ENCODE measurements at regions not wholly inside any gene's neighbourhood (a gene's known extent, or its start where the extent isn't known, plus 50 kb on each side); places are given as distances from the start of the nearest gene placed in this dataset.
"Not testable (repeated sequence)": the region's sequence is repeated elsewhere in the genome, so short reads cannot be mapped to it uniquely, and the experiment has no call there.

GRCh38 chr11:72520815-72521214 is 86.5 kb upstream of the CLPB start:
- in situ Hi-C loops (cut with MboI; ENCODE audit: low sequenced_read_pairs in 4 of 4) = no loop called here

GRCh38 chr11:72519882-72520281 is 85.6 kb upstream of the CLPB start:
- H3K9me3 ChIP-seq; intact Hi-C loops (cut with DNase I; ENCODE audit: low total_unique reads); H3K36me3 ChIP-seq; H3K27me3 ChIP-seq; in situ Hi-C loops (cut with MboI; ENCODE audit: low sequenced_read_pairs in 4 of 4); H3K4me1 ChIP-seq; DNase-seq; ATAC-seq; H3K27ac ChIP-seq: not testable (repeated sequence)
- H3K4me3 ChIP-seq = peak overlapping the region in 1 of 4 donors; percentile 1

More at GRCh38 chr11:72520815-72521214, 86.5 kb upstream of the CLPB start:
- H3K27ac ChIP-seq = no peak overlapping the region
- no peaks in the 10 kb centered on the region for H3K27me3 ChIP-seq
- no peaks in the 10 kb centered on the region for H3K36me3 ChIP-seq
- H3K9me3 ChIP-seq = no peaks in the 10 kb centered on the region
- ATAC-seq (no peak), DNase-seq (no peak)
- intact Hi-C loops (cut with DNase I; ENCODE audit: low total_unique reads) = no loop called here
- H3K4me1 ChIP-seq = no peaks in the 10 kb centered on the region
- H3K4me3 ChIP-seq = no peak overlapping the region
- TF ChIP-seq POLR2A (IDR thresholded peaks at IDR 0.05) (no peak), CTCF (IDR thresholded peaks at IDR 0.05 in 4 of 5, conservative IDR thresholded peaks at IDR 0.05 in 1 of 5) (no peak)

- TF ChIP-seq POLR2A (IDR thresholded peaks at IDR 0.05) (no peak), CTCF (IDR thresholded peaks at IDR 0.05 in 4 of 5, conservative IDR thresholded peaks at IDR 0.05 in 1 of 5) (no peak)
- Histone ChIP-seq H3K9me3 (peaks cover 0 to 3% (median 0%) of the 10 kb centered on the region in 3 donors), H3K4me3 (peak overlapping the region in 2 of 4 donors; percentile 1 to 25), H3K36me3 (no peaks in the 10 kb centered on the region), H3K4me1 (no peaks in the 10 kb centered on the region), H3K27ac (no peak overlapping the region), H3K27me3 (no peaks in the 10 kb centered on the region)
- in situ Hi-C loops (cut with MboI; ENCODE audit: low sequenced_read_pairs in 4 of 4) (no loop called here), intact Hi-C loops (cut with DNase I; ENCODE audit: low total_unique reads) (no loop called here)
- DNase-seq (no peak), ATAC-seq (no peak)
Observed at GRCh38 chr11:72519220-72519881, 85.0 kb upstream of the CLPB start.

- no peak for DNase-seq
Observed at GRCh38 chr11:72514331-72514730, 80.0 kb upstream of the CLPB start.

GRCh38 chr11:72513411-72513810 is 79.1 kb upstream of the CLPB start:
- in situ Hi-C loops (cut with MboI; ENCODE audit: low sequenced_read_pairs in 4 of 4) = no loop called here
- no peaks in the 10 kb centered on the region for H3K36me3 ChIP-seq
- DNase-seq (no peak), ATAC-seq (no peak)
- intact Hi-C loops (cut with DNase I; ENCODE audit: low total_unique reads) = no loop called here
- no peaks in the 10 kb centered on the region for H3K4me1 ChIP-seq
- peaks cover 0 to 5% (median 3%) of the 10 kb centered on the region in 3 donors for H3K9me3 ChIP-seq
- H3K27ac ChIP-seq = no peak overlapping the region
- H3K27me3 ChIP-seq = no peaks in the 10 kb centered on the region
- TF ChIP-seq CTCF (IDR thresholded peaks at IDR 0.05 in 4 of 5, conservative IDR thresholded peaks at IDR 0.05 in 1 of 5) (no peak), POLR2A (IDR thresholded peaks at IDR 0.05) (no peak)
- H3K4me3 ChIP-seq = no peak overlapping the region

More at GRCh38 chr11:72514331-72514730, 80.0 kb upstream of the CLPB start:
- H3K4me1 ChIP-seq = no peaks in the 10 kb centered on the region
- in situ Hi-C loops (cut with MboI; ENCODE audit: low sequenced_read_pairs in 4 of 4) (no loop called here), intact Hi-C loops (cut with DNase I; ENCODE audit: low total_unique reads) (no loop called here)
- H3K9me3 ChIP-seq = peaks cover 0 to 5% (median 3%) of the 10 kb centered on the region in 3 donors
- H3K27me3 ChIP-seq = no peaks in the 10 kb centered on the region
- no peaks in the 10 kb centered on the region for H3K36me3 ChIP-seq
- H3K27ac ChIP-seq = no peak overlapping the region
- no peak for ATAC-seq
- TF ChIP-seq CTCF (IDR thresholded peaks at IDR 0.05 in 4 of 5, conservative IDR thresholded peaks at IDR 0.05 in 1 of 5) (no peak), POLR2A (IDR thresholded peaks at IDR 0.05) (no peak)
- H3K4me3 ChIP-seq = no peak overlapping the region
